HG03457 (cell line): ENCODE measurements at regions not wholly inside any gene's neighbourhood (a gene's known extent, or its start where the extent isn't known, plus 50 kb on each side); places are given as distances from the start of the nearest gene placed in this dataset.
A peak's percentile ranks its signal among the peaks of the same experiment; 100 is the strongest.
"Not testable (repeated sequence)": the region's sequence is repeated elsewhere in the genome, so short reads cannot be mapped to it uniquely, and the experiment has no call there.

Experiments used
- ATAC-seq: cut with Tn5 transposase; IDR thresholded peaks from one replicate; pipeline ENCODE4 v1.9.1; 2021; ENCODE audit warnings: moderate number of reproducible peaks; ENCODE audit not compliant: unreplicated experiment

GRCh38 chr12:75944097-75944904 is 87.3 kb downstream of the PHLDA1 start:
- peak; percentile 90 for ATAC-seq

- no peak for ATAC-seq
Measured at GRCh38 chr12:75943730-75944096, 87.9 kb downstream of the PHLDA1 start.

- ATAC-seq: not testable (repeated sequence)
Measured at GRCh38 chr12:75941661-75942060, 89.9 kb downstream of the PHLDA1 start.

- ATAC-seq: no peak
Measured at GRCh38 chr12:75939016-75939642, 92.4 kb downstream of the PHLDA1 start.

- ATAC-seq: no peak
Measured at GRCh38 chr12:75938189-75938588, 93.4 kb downstream of the PHLDA1 start.

GRCh38 chr12:75937486-75937885 is 94.1 kb downstream of the PHLDA1 start:
- no peak for ATAC-seq

GRCh38 chr12:75936515-75937440 is 94.8 kb downstream of the PHLDA1 start:
- ATAC-seq: no peak

GRCh38 chr12:75935539-75936242 is 95.9 kb downstream of the PHLDA1 start:
- ATAC-seq: no peak

- ATAC-seq: no peak
Measured at GRCh38 chr12:75933101-75933500, 98.5 kb downstream of the PHLDA1 start.

- no peak for ATAC-seq
Measured at GRCh38 chr12:75932241-75932640, 99.3 kb downstream of the PHLDA1 start.

GRCh38 chr12:75923964-75924666 is 107.5 kb downstream of the PHLDA1 start:
- ATAC-seq: no peak

GRCh38 chr12:75922944-75923642 is 108.5 kb downstream of the PHLDA1 start:
- ATAC-seq: no peak

GRCh38 chr12:75921622-75922289 is 109.8 kb downstream of the PHLDA1 start:
- no peak for ATAC-seq

- ATAC-seq: no peak
Measured at GRCh38 chr12:75917715-75918114, 113.9 kb downstream of the PHLDA1 start.

- ATAC-seq: no peak
Measured at GRCh38 chr12:75917083-75917482, 114.5 kb downstream of the PHLDA1 start.

- ATAC-seq: no peak
Measured at GRCh38 chr12:75913502-75914351, 117.8 kb downstream of the PHLDA1 start.

GRCh38 chr12:75909714-75910656 is 121.6 kb downstream of the PHLDA1 start:
- no peak for ATAC-seq
